DND-41 (cell line): ENCODE measurements at regions not wholly inside any gene's neighbourhood (a gene's known extent, or its start where the extent isn't known, plus 50 kb on each side); places are given as distances from the start of the nearest gene placed in this dataset.

ENCODE experiments used
- ATAC-seq: fragments of 200-7000 bp; cut with Tn5 transposase; 3 replicates; pipeline ENCODE4 v1.9.1; 2021; ENCODE audit warnings: low read depth; ENCODE audit not compliant: insufficient read depth
- DNase-seq: peaks from one replicate; pipeline ENCODE4 v3.0.0-alpha.2; 2020
- H2AFZ ChIP-seq: 2 replicates; pipeline ENCODE4 v1.6.0; 2012; ENCODE audit warnings: low read depth, low read length
- H3K27ac ChIP-seq: 2 replicates; pipeline ENCODE4 v1.5.1; 2012; ENCODE audit warnings: low read length, inconsistent platforms
- H3K27me3 ChIP-seq: fragments of 200-600 bp; sonication (generic); 2 replicates; pipeline ENCODE4 v1.6.0; 2012; ENCODE audit warnings: low read length, mild to moderate bottlenecking, inconsistent platforms; ENCODE audit not compliant: insufficient read depth, poor library complexity
- H3K36me3 ChIP-seq: 2 replicates; pipeline ENCODE4 v1.5.1; 2012; ENCODE audit warnings: low read length, inconsistent platforms; ENCODE audit not compliant: insufficient read depth
- H3K4me1 ChIP-seq: 2 replicates; pipeline ENCODE4 v1.5.1; 2012; ENCODE audit warnings: mild to moderate bottlenecking, low read length; ENCODE audit not compliant: insufficient read depth
- H3K4me2 ChIP-seq: 2 replicates; pipeline ENCODE4 v1.6.0; 2012; ENCODE audit warnings: mild to moderate bottlenecking, moderate library complexity, low read length, inconsistent platforms; ENCODE audit not compliant: insufficient read depth
- H3K4me3 ChIP-seq, 2 experiments: fragments of 200-600 bp in 1 of 2; shearing (Covaris generic) in 1 of 2; 2 replicates each; pipeline ENCODE4 v1.5.1; 2012 to 2016; ENCODE audit warnings: inconsistent platforms in 2 of 2, low read length in 2 of 2, mild to moderate bottlenecking in 2 of 2, low read depth in 1 of 2, moderate library complexity in 1 of 2
- H3K79me2 ChIP-seq: 2 replicates; pipeline ENCODE4 v1.6.0; 2012; ENCODE audit warnings: low read length, inconsistent platforms; ENCODE audit not compliant: insufficient read depth
- H3K9ac ChIP-seq: 2 replicates; pipeline ENCODE4 v1.6.0; 2012; ENCODE audit warnings: low read depth, mild to moderate bottlenecking, inconsistent platforms, low read length, moderate library complexity
- H3K9me3 ChIP-seq: 2 replicates; pipeline ENCODE4 v1.5.1; 2012; ENCODE audit warnings: low read length, moderate library complexity, mild to moderate bottlenecking, inconsistent platforms; ENCODE audit not compliant: insufficient read depth, severe bottlenecking
- H4K20me1 ChIP-seq: 2 replicates; pipeline ENCODE4 v1.6.0; 2012; ENCODE audit warnings: low read length; ENCODE audit not compliant: insufficient read depth
- CTCF ChIP-seq: IDR thresholded peaks from 2 replicates; pipeline ENCODE4 v1.5.1; 2012; ENCODE audit warnings: borderline replicate concordance, low read length, moderate library complexity, mild to moderate bottlenecking; ENCODE audit not compliant: poor library complexity, severe bottlenecking; ENCODE audit errors: extremely low read depth
- EZH2 ChIP-seq: IDR thresholded peaks from 3 replicates; pipeline ENCODE4 v1.6.1; 2012; ENCODE audit warnings: borderline replicate concordance, low read depth, mild to moderate bottlenecking, moderate library complexity, low read length, inconsistent platforms; ENCODE audit not compliant: severe bottlenecking

- Histone ChIP-seq H3K4me2 (no peak overlapping the region), H3K27me3 (peaks cover 18% of the 10 kb centered on the region), H4K20me1 (no peaks in the 10 kb centered on the region), H3K79me2 (no peaks in the 10 kb centered on the region), H3K4me3 (no peak overlapping the region), H3K9me3 (no peaks in the 10 kb centered on the region), H3K27ac (no peak overlapping the region), H2AFZ (no peak overlapping the region), H3K4me1 (peaks cover 16% of the 10 kb centered on the region), H3K36me3 (no peaks in the 10 kb centered on the region), H3K9ac (no peak overlapping the region)
- DNase-seq, result no peak
- TF ChIP-seq EZH2 (no peak), CTCF (no peak)
- no peak for ATAC-seq
These were observed 67.6 kb downstream of the INSIG1 start for GRCh38 chr7:155365146-155365874.

- no peak overlapping the region for H3K27ac ChIP-seq
- no peak for TF ChIP-seq CTCF
- TF ChIP-seq EZH2, result no peak
- H3K4me1 ChIP-seq, result peaks cover 3% of the 10 kb centered on the region
- DNase-seq (no peak), ATAC-seq (no peak)
- H3K4me3 ChIP-seq, result no peak overlapping the region
- H3K79me2 ChIP-seq, result no peaks in the 10 kb centered on the region
- peaks cover 5% of the 10 kb centered on the region for H3K27me3 ChIP-seq
- no peaks in the 10 kb centered on the region for H3K36me3 ChIP-seq
- H3K9ac ChIP-seq, result no peak overlapping the region
- H2AFZ ChIP-seq, result no peak overlapping the region
- no peak overlapping the region for H3K4me2 ChIP-seq
- no peaks in the 10 kb centered on the region for H4K20me1 ChIP-seq
- no peaks in the 10 kb centered on the region for H3K9me3 ChIP-seq
These were observed 71.4 kb downstream of the INSIG1 start for GRCh38 chr7:155368894-155369600.

GRCh38 chr7:155369766-155370165 is 72.1 kb downstream of the INSIG1 start:
- Histone ChIP-seq H3K36me3 (no peaks in the 10 kb centered on the region), H3K27ac (no peak overlapping the region), H3K4me2 (no peak overlapping the region), H4K20me1 (no peaks in the 10 kb centered on the region), H2AFZ (no peak overlapping the region), H3K9ac (no peak overlapping the region), H3K4me3 (no peak overlapping the region), H3K79me2 (no peaks in the 10 kb centered on the region), H3K4me1 (no peaks in the 10 kb centered on the region), H3K9me3 (no peaks in the 10 kb centered on the region), H3K27me3 (no peaks in the 10 kb centered on the region)
- no peak for TF ChIP-seq CTCF
- TF ChIP-seq EZH2, result no peak
- DNase-seq (no peak), ATAC-seq (no peak)
